ENCODE measurements at regions not wholly inside any gene's neighbourhood (a gene's known extent, or its start where the extent isn't known, plus 50 kb on each side); places are given as distances from the start of the nearest gene placed in this dataset.

DNA sequence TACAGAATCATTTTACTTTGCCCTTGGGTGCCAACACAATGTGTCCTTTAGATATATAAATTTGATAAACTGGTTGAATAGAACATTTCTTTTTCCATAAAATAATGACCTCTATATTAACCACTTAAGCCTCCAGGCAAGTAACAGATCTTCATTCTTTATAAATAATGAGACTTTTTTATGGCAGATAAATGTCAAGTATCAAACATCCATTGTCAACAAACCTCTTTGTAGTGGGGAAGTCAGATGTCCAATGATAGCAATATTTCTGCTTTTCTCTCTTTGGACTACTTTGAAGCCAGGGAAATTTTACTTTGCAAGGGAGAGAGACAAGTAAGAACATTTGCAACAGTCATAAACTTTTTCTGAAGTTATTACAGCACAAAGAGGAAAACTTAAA is 841.2 kb downstream of the CDH8 start:
- no peak overlapping the region for H3K4me2 ChIP-seq (ENCODE audit: low read depth, low read length, poor library complexity, severe bottlenecking)
- no peak overlapping the region for H2AFZ ChIP-seq (ENCODE audit: low read depth, low read length, severe bottlenecking)
- no peaks in the 10 kb centered on the region for H4K20me1 ChIP-seq (ENCODE audit: low read depth, low read length)
- no peak overlapping the region for H3K4me3 ChIP-seq (ENCODE audit: insufficient read depth, low read length, poor library complexity, severe bottlenecking)
- no peaks in the 10 kb centered on the region for H3K36me3 ChIP-seq (ENCODE audit: low read length)
- no peaks in the 10 kb centered on the region for H3F3A ChIP-seq (ENCODE audit: insufficient read depth)
- H3K9me2 ChIP-seq (replicated peaks; ENCODE audit: insufficient read depth, low read length) = no peaks in the 10 kb centered on the region
- no peak overlapping the region for H3K27ac ChIP-seq (ENCODE audit: low read depth, low read length)
- no peaks in the 10 kb centered on the region for H3K9me3 ChIP-seq (ENCODE audit: insufficient read depth, low read length)
- no peaks in the 10 kb centered on the region for H3K27me3 ChIP-seq (ENCODE audit: low read length)
- H3K9ac ChIP-seq (ENCODE audit: low read length) = no peak overlapping the region
- no peaks in the 10 kb centered on the region for H3K79me2 ChIP-seq (ENCODE audit: insufficient read depth, low read length)
- no peak for TF ChIP-seq EZH2phosphoT487 (conservative IDR thresholded peaks at IDR 0.05; ENCODE audit: low read length)
- TF ChIP-seq CTCF (IDR thresholded peaks at IDR 0.05; ENCODE audit: insufficient read depth, low read length, poor library complexity, severe bottlenecking) = no peak

DNA sequence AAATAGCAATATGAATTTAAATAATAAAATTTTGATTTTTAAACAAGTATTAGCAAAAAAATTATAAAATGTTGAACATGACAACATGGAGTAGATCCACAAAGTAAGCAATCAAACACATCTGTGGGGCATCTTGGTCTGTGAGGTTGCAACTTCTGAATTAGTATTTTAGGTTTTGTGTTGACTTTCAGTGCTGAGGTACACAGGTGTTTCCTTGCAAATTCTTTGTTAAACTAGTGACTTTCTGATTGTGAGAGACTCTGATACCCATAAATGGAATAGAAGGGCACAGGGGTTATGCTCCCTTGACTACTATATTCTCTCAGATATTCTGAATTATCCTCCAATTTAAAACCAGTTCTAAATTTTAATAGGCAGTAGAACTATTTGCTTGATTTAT is 841.7 kb downstream of the CDH8 start:
- Histone ChIP-seq H2AFZ (ENCODE audit: low read depth, low read length, severe bottlenecking) (no peak overlapping the region), H3K79me2 (ENCODE audit: insufficient read depth, low read length) (no peaks in the 10 kb centered on the region), H3K9me3 (ENCODE audit: insufficient read depth, low read length) (no peaks in the 10 kb centered on the region), H4K20me1 (ENCODE audit: low read depth, low read length) (no peaks in the 10 kb centered on the region), H3K9ac (ENCODE audit: low read length) (no peak overlapping the region), H3K4me2 (ENCODE audit: low read depth, low read length, poor library complexity, severe bottlenecking) (no peak overlapping the region), H3K27me3 (ENCODE audit: low read length) (no peaks in the 10 kb centered on the region), H3K9me2 (replicated peaks; ENCODE audit: insufficient read depth, low read length) (no peaks in the 10 kb centered on the region), H3K4me3 (ENCODE audit: insufficient read depth, low read length, poor library complexity, severe bottlenecking) (no peak overlapping the region), H3K27ac (ENCODE audit: low read depth, low read length) (no peak overlapping the region), H3K36me3 (ENCODE audit: low read length) (no peaks in the 10 kb centered on the region), H3F3A (ENCODE audit: insufficient read depth) (no peaks in the 10 kb centered on the region)
- no peak for TF ChIP-seq CTCF (IDR thresholded peaks at IDR 0.05; ENCODE audit: insufficient read depth, low read length, poor library complexity, severe bottlenecking)
- no peak for TF ChIP-seq EZH2phosphoT487 (conservative IDR thresholded peaks at IDR 0.05; ENCODE audit: low read length)

- H3K4me3 ChIP-seq (ENCODE audit: insufficient read depth, low read length, poor library complexity, severe bottlenecking) = no peak overlapping the region
- TF ChIP-seq CTCF (IDR thresholded peaks at IDR 0.05; ENCODE audit: insufficient read depth, low read length, poor library complexity, severe bottlenecking) (no peak), EZH2phosphoT487 (conservative IDR thresholded peaks at IDR 0.05; ENCODE audit: low read length) (no peak)
- H3K4me2 ChIP-seq (ENCODE audit: low read depth, low read length, poor library complexity, severe bottlenecking) = no peak overlapping the region
- H3F3A ChIP-seq (ENCODE audit: insufficient read depth) = no peaks in the 10 kb centered on the region
- H3K9me3 ChIP-seq (ENCODE audit: insufficient read depth, low read length) = no peaks in the 10 kb centered on the region
- no peaks in the 10 kb centered on the region for H4K20me1 ChIP-seq (ENCODE audit: low read depth, low read length)
- H3K9me2 ChIP-seq (replicated peaks; ENCODE audit: insufficient read depth, low read length) = no peaks in the 10 kb centered on the region
- no peak overlapping the region for H3K9ac ChIP-seq (ENCODE audit: low read length)
- no peak overlapping the region for H3K27ac ChIP-seq (ENCODE audit: low read depth, low read length)
- H3K79me2 ChIP-seq (ENCODE audit: insufficient read depth, low read length) = no peaks in the 10 kb centered on the region
- no peaks in the 10 kb centered on the region for H3K27me3 ChIP-seq (ENCODE audit: low read length)
- no peaks in the 10 kb centered on the region for H3K36me3 ChIP-seq (ENCODE audit: low read length)
- no peak overlapping the region for H2AFZ ChIP-seq (ENCODE audit: low read depth, low read length, severe bottlenecking)
Measured at GRCh38 chr16:61182391-61182790, 853.8 kb downstream of the CDH8 start.

GRCh38 chr16:61181982-61182381 is 854.3 kb downstream of the CDH8 start:
- Histone ChIP-seq H3K36me3 (ENCODE audit: low read length) (no peaks in the 10 kb centered on the region), H4K20me1 (ENCODE audit: low read depth, low read length) (no peaks in the 10 kb centered on the region), H3K79me2 (ENCODE audit: insufficient read depth, low read length) (no peaks in the 10 kb centered on the region), H3K9me3 (ENCODE audit: insufficient read depth, low read length) (no peaks in the 10 kb centered on the region), H3K4me2 (ENCODE audit: low read depth, low read length, poor library complexity, severe bottlenecking) (no peak overlapping the region), H3K27me3 (ENCODE audit: low read length) (no peaks in the 10 kb centered on the region), H3K9ac (ENCODE audit: low read length) (no peak overlapping the region), H3K9me2 (replicated peaks; ENCODE audit: insufficient read depth, low read length) (no peaks in the 10 kb centered on the region), H3F3A (ENCODE audit: insufficient read depth) (no peaks in the 10 kb centered on the region), H3K27ac (ENCODE audit: low read depth, low read length) (no peak overlapping the region), H2AFZ (ENCODE audit: low read depth, low read length, severe bottlenecking) (no peak overlapping the region), H3K4me3 (ENCODE audit: insufficient read depth, low read length, poor library complexity, severe bottlenecking) (no peak overlapping the region)
- TF ChIP-seq CTCF (IDR thresholded peaks at IDR 0.05; ENCODE audit: insufficient read depth, low read length, poor library complexity, severe bottlenecking) = no peak
- TF ChIP-seq EZH2phosphoT487 (conservative IDR thresholded peaks at IDR 0.05; ENCODE audit: low read length) = no peak

All from SU-DHL-6 (cell line).